HG02973 (cell line): ENCODE measurements at regions not wholly inside any gene's neighbourhood (a gene's known extent, or its start where the extent isn't known, plus 50 kb on each side); places are given as distances from the start of the nearest gene placed in this dataset.
"Not testable (repeated sequence)": the region's sequence is repeated elsewhere in the genome, so short reads cannot be mapped to it uniquely, and the experiment has no call there.

Experiments used
- ATAC-seq: cut with Tn5 transposase; IDR thresholded peaks from one replicate; pipeline ENCODE4 v1.9.1; 2021; ENCODE audit warnings: moderate library complexity; ENCODE audit not compliant: unreplicated experiment

- no peak for ATAC-seq
These were observed 218.4 kb downstream of the PCSK1 start for GRCh38 chr5:96214442-96215197.

- no peak for ATAC-seq
These were observed 223.2 kb downstream of the PCSK1 start for GRCh38 chr5:96209829-96210228.

GRCh38 chr5:96207420-96207819 is 225.6 kb downstream of the PCSK1 start:
- ATAC-seq: no peak

DNA sequence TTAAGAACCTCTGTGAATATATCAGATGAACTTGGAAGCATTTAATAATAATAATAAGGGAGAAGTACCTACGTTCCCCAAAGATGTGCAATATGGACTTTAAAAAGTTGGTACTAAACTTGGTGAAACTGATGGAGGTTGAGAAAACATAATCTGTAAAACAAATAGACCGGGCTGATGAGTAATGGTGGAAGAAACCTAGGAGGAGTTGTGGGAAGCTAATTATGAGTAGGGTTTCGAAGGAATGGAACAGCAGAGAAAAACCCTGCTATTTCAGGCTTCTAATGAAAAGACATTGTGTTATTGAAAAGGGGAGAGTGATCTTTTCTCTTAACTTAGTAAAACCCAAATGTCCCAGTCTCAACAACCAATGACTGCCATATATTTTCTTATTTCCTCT is 229.3 kb downstream of the PCSK1 start:
- ATAC-seq: no peak

- ATAC-seq: no peak
These were observed 231.5 kb downstream of the PCSK1 start for GRCh38 chr5:96201503-96201902.

DNA sequence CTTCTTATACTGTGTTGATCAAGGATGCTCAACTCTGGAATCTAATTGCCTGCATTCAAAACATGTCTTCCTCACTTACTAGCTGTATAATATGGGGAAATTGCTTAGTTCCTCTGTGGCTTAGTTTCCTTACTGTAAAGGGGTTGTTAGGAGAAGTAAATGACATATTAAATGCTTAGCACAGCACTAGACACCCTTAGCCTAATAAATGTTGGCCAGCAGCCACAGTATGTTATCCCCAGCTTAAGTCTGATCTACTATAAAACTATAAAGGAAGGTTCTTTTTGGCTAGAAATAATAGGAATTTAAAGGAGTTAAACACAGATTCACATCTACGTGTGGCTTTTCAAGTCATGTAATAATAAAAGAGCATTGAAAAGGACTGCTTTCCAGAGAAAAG is 232.4 kb downstream of the PCSK1 start:
- no peak for ATAC-seq

DNA sequence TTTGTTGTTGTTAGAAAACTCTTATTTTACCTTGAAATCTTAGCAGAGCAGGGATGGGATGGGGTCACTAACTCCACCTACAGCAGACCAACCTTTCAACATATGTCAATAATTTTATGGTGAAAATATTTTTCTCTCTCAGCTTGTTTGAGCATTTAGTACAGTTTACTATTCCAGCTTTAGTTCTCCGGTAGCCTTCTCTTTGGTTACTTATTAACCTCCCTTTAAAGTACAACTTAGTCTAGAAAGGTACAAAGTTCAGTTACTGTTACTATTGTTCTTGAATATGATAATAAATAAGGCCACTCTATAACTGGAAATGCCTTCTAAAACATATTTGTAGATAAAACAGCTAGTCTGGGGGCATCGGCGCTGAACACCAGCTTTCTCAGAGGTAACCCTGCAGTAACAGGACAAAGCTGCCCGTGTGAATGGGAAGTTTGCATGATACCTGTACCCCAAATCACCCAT is 233.3 kb downstream of the PCSK1 start:
- ATAC-seq: no peak

GRCh38 chr5:96198356-96199058 is 234.5 kb downstream of the PCSK1 start:
- no peak for ATAC-seq

DNA sequence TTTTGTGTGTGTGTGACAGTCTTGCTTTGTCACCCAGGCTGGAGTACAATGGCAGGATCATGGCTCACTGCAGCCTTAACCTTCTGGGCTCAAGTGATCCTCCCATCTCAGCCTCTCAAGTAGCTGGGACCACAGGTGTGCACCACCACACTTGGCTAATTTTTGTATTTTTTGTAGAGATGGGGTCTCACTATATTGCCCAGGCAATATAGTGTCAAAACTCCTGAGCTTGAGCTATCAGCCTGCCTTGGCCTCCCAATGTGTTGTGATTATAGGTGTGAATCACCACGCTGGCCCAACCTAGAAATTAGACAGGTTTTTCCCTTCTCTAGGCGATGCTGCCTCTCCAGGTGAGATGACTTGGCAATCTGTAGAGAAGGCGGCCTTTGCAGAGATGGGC is 235.3 kb downstream of the PCSK1 start:
- not testable (repeated sequence) for ATAC-seq

- ATAC-seq: no peak
These were observed 235.7 kb upstream of the ELL2 start for GRCh38 chr5:96197347-96197746.

GRCh38 chr5:96196890-96197289 is 235.2 kb upstream of the ELL2 start:
- no peak for ATAC-seq

DNA sequence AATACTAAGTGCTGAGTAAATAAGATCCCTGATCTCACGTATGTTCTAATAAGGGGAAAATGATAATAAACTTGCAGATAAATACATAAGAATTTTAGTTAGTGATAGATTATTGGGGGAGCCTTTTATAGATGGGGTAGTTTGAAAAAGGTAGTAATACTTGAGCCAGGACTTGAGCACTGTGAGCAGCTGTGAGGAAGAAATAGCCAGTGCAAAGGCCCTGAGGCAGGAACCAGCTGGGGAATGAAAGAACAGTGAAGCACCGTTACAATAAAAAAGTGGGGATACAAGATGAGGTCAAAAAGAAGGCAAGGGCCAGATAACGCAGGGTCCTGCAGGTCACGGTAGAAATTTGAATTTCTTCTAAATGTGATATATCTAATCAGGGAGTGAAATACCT is 234.8 kb upstream of the ELL2 start:
- ATAC-seq: no peak

DNA sequence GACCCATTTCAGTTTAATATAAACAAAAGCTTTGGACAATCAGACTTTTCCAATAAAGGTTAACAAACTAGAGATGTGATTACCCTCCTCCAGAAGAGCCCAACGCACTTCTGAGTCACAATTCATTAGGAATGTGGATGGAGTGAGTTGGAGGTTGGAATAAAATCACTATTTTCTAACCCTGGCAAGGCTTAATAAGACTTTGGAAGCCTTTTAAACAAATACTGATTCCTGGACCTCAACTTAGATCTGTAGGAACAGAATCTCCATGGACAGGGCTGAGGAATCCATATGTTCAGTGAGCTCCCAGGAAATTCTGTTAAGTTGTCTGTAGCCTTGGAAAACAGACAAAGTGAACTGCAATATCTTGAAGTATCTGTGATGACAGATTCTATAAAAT is 233.5 kb upstream of the ELL2 start:
- no peak for ATAC-seq

- ATAC-seq: no peak
These were observed 232.9 kb upstream of the ELL2 start for GRCh38 chr5:96194593-96194992.

- ATAC-seq: no peak
These were observed 232.3 kb upstream of the ELL2 start for GRCh38 chr5:96193946-96194345.

- no peak for ATAC-seq
These were observed 228.3 kb upstream of the ELL2 start for GRCh38 chr5:96189987-96190386.

GRCh38 chr5:96189028-96189826 is 227.6 kb upstream of the ELL2 start:
- no peak for ATAC-seq

DNA sequence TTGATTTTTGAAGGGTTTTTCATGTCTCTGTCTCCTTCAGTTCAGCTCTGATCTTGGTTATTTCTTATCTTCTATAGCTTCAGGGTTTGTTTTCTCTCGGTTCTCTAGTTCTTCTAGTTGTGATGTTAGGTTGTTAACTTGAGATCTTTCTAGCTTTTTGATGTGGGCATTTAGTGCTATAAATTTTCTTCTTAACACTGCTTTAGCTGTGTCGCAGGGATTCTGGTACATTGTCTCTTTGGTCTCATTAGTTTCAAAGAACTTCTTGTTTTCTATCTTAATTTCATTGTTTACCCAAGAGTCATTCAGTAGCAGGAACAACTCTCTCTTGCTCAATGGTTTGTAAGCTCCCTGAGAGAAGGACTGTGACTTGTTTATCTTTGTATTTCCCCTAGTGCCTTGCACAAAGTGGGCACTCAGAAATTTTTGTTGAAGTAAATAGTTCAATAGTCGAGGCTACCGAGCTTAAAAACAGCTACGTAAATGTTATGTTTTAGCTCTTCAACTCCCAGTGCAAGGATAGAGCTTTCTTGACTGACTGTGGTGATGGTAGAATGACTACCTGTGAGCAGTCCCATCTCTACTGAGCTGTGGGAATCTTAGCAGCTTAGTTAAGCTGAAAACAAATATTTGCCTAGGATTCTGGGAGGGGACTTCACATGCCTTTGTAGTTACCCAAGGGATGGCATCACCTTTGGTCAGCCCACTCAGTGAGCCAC is 225.8 kb upstream of the ELL2 start:
- ATAC-seq: no peak

DNA sequence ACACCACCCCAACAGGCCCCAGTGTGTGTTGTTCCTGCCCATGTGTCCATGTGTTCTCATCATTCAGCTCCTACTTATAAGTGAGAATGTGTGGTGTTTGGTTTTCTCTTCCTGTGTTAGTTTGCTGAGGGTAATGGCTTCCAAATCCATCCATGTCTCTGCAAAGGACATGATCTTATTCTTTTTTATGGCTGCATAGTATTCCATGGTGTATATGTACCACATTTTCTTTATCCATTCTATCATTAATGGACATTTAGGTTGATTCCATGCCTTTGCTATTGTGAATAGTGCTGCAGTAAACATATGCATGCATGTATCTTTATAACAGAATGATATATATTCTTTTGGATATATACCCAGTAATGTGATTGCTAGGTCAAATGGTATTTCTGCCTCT is 222.9 kb upstream of the ELL2 start:
- not testable (repeated sequence) for ATAC-seq

- ATAC-seq: no peak
These were observed 219.2 kb upstream of the ELL2 start for GRCh38 chr5:96180684-96181435.
